Upper lobe of right lung (tissue), 1 donor: ENCODE measurements at regions not wholly inside any gene's neighbourhood (a gene's known extent, or its start where the extent isn't known, plus 50 kb on each side); places are given as distances from the start of the nearest gene placed in this dataset.

Experiments used
- ATAC-seq: fragments of 200-7000 bp; cut with Tn5 transposase; one replicate; pipeline ENCODE4 v1.9.1; 2020; ENCODE audit warnings: mild to moderate bottlenecking, moderate library complexity
- DNase-seq: peaks from one replicate; pipeline ENCODE4 v3.0.0-alpha.2; 2020
- H3K27ac ChIP-seq: fragments of 200-600 bp; one replicate; pipeline ENCODE4 v1.8.0; 2022
- H3K27me3 ChIP-seq: fragments of 200-600 bp; one replicate; pipeline ENCODE4 v1.8.0; 2022; ENCODE audit warnings: mild to moderate bottlenecking
- H3K36me3 ChIP-seq: fragments of 200-600 bp; one replicate; pipeline ENCODE4 v1.8.0; 2022
- H3K4me1 ChIP-seq: fragments of 200-600 bp; one replicate; pipeline ENCODE4 v1.8.0; 2022
- H3K4me3 ChIP-seq: fragments of 200-600 bp; one replicate; pipeline ENCODE4 v1.8.0; 2022; ENCODE audit warnings: mild to moderate bottlenecking
- H3K9me3 ChIP-seq: fragments of 200-600 bp; one replicate; pipeline ENCODE4 v1.8.0; 2022
- intact Hi-C: fragments of 100-400 bp; cut with DNase I; formaldehyde crosslinking; loops from one replicate; pipeline ENCODE4 v1.11.0; 2022
- TF ChIP-seq, protein P1 (sequence below): fragments of 200-600 bp; IDR thresholded peaks from one replicate; pipeline ENCODE4 v1.8.0; 2022; ENCODE audit warnings: antibody characterized with exemption
- donor health status: DM: no; HTN: yes; CAD: no; lungs with severe emphysema.

DNA sequence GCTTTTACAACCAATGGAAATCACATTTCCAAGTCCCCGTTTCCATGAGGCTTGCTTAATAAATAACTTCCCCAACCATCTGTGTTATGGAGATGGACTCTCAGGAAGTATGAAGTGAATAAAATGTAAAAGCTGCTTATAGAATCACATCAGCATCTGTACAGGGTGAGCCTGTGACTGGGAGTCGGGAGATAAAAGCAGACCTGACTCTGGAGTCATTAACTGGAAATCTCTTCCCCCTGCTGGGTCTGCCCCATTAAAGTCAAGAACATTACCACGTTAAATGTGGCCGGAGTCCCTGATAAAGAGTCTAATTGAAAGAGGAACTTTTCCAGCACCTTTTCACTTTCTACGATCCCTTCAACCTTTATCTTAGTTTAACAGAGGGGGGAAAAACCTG, 368.5 kb downstream of the DOK5 start:
- ATAC-seq: no peak
- intact Hi-C loops: no loop called here
- H3K4me3 ChIP-seq: no peak overlapping the region
- no peak overlapping the region for H3K27ac ChIP-seq
- TF ChIP-seq, protein P1, sequence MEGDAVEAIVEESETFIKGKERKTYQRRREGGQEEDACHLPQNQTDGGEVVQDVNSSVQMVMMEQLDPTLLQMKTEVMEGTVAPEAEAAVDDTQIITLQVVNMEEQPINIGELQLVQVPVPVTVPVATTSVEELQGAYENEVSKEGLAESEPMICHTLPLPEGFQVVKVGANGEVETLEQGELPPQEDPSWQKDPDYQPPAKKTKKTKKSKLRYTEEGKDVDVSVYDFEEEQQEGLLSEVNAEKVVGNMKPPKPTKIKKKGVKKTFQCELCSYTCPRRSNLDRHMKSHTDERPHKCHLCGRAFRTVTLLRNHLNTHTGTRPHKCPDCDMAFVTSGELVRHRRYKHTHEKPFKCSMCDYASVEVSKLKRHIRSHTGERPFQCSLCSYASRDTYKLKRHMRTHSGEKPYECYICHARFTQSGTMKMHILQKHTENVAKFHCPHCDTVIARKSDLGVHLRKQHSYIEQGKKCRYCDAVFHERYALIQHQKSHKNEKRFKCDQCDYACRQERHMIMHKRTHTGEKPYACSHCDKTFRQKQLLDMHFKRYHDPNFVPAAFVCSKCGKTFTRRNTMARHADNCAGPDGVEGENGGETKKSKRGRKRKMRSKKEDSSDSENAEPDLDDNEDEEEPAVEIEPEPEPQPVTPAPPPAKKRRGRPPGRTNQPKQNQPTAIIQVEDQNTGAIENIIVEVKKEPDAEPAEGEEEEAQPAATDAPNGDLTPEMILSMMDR: no peak
- H3K9me3 ChIP-seq: no peaks in the 10 kb centered on the region
- no peaks in the 10 kb centered on the region for H3K36me3 ChIP-seq
- no peak for DNase-seq
- H3K27me3 ChIP-seq: no peaks in the 10 kb centered on the region
- H3K4me1 ChIP-seq: no peaks in the 10 kb centered on the region

DNA sequence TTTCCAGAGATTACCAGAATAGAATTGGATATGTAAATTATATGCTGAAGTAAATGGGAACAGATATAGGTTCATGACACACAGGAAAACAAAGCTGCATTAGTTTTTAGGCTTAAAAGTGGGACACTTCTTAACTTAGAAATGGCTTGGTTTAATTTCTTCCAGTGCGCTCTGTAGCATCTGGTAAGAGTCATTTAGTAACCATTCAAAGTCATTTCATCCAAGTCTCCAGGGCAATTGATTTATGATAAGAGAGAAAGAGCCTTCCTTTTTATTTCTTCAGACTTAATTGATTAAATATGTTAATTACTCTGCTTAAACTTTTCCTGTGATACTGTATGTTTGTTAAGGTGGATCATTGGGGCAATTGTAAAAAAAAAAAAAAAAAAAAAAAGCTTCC, 368.0 kb downstream of the DOK5 start:
- Histone ChIP-seq H3K9me3 (no peaks in the 10 kb centered on the region), H3K36me3 (no peaks in the 10 kb centered on the region), H3K4me3 (no peak overlapping the region), H3K27ac (no peak overlapping the region), H3K4me1 (no peaks in the 10 kb centered on the region), H3K27me3 (no peaks in the 10 kb centered on the region)
- TF ChIP-seq, protein P1: no peak
- no peak for ATAC-seq
- intact Hi-C loops: no loop called here
- DNase-seq: no peak

- no peaks in the 10 kb centered on the region for H3K36me3 ChIP-seq
- H3K4me1 ChIP-seq: no peaks in the 10 kb centered on the region
- no peak overlapping the region for H3K4me3 ChIP-seq
- ATAC-seq: no peak
- TF ChIP-seq, protein P1: no peak
- no peak for DNase-seq
- no peaks in the 10 kb centered on the region for H3K9me3 ChIP-seq
- intact Hi-C loops: no loop called here
- H3K27me3 ChIP-seq: no peaks in the 10 kb centered on the region
- H3K27ac ChIP-seq: no peak overlapping the region
Measured at GRCh38 chr20:54839224-54839623, 363.8 kb downstream of the DOK5 start.

- H3K27me3 ChIP-seq: no peaks in the 10 kb centered on the region
- no peaks in the 10 kb centered on the region for H3K9me3 ChIP-seq
- DNase-seq (no peak), ATAC-seq (no peak)
- intact Hi-C loops: no loop called here
- TF ChIP-seq, protein P1: no peak
- no peaks in the 10 kb centered on the region for H3K4me1 ChIP-seq
- no peak overlapping the region for H3K27ac ChIP-seq
- H3K4me3 ChIP-seq: no peak overlapping the region
- H3K36me3 ChIP-seq: no peaks in the 10 kb centered on the region
Measured at GRCh38 chr20:54837226-54837625, 361.8 kb downstream of the DOK5 start.

- no peak overlapping the region for H3K4me3 ChIP-seq
- intact Hi-C loops: no loop called here
- no peak for DNase-seq
- H3K4me1 ChIP-seq: no peaks in the 10 kb centered on the region
- TF ChIP-seq, protein P1: no peak
- H3K36me3 ChIP-seq: no peaks in the 10 kb centered on the region
- no peak overlapping the region for H3K27ac ChIP-seq
- H3K9me3 ChIP-seq: no peaks in the 10 kb centered on the region
- H3K27me3 ChIP-seq: no peaks in the 10 kb centered on the region
- no peak for ATAC-seq
Measured at GRCh38 chr20:54822386-54822785, 347.0 kb downstream of the DOK5 start.

GRCh38 chr20:54820392-54820791, 345.0 kb downstream of the DOK5 start:
- Histone ChIP-seq H3K36me3 (no peaks in the 10 kb centered on the region), H3K4me3 (no peak overlapping the region), H3K9me3 (no peaks in the 10 kb centered on the region), H3K27me3 (no peaks in the 10 kb centered on the region), H3K4me1 (no peaks in the 10 kb centered on the region), H3K27ac (no peak overlapping the region)
- intact Hi-C loops: no loop called here
- TF ChIP-seq, protein P1: no peak
- no peak for ATAC-seq
- no peak for DNase-seq
